ENCODE measurements at regions not wholly inside any gene's neighbourhood (a gene's known extent, or its start where the extent isn't known, plus 50 kb on each side); places are given as distances from the start of the nearest gene placed in this dataset.

DNA sequence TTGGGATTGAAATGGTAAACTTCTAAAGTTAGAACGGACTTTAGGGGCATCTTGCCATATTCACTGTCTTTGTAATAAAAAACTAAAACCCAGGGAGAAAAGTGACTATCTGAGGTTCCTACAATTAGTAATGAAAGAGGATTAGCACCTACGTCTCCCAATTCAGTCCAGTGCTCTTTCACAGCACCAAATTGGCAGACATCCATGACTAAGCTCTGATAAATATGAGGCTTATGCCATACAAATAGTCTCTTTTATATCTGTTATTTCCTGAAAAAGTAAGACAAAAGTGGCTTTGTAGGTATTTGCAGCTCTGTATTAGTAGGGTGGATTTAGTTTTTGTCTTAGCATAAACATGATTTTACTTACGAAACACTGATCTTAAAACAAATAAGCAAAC is 315.0 kb upstream of the NRIP1 start:
- TF ChIP-seq POLR2A (IDR thresholded peaks at IDR 0.05; ENCODE audit: low read depth, low read length) (no peak), POLR2AphosphoS5 (IDR thresholded peaks at IDR 0.05; ENCODE audit: low read depth, low read length) (no peak), TAF1 (IDR thresholded peaks at IDR 0.05; ENCODE audit: low read depth, low read length) (no peak), SPI1 (IDR thresholded peaks at IDR 0.05; ENCODE audit: low read depth, low read length) (no peak)
